ENCODE measurements at regions not wholly inside any gene's neighbourhood (a gene's known extent, or its start where the extent isn't known, plus 50 kb on each side); places are given as distances from the start of the nearest gene placed in this dataset.
"Not testable (repeated sequence)": the region's sequence is repeated elsewhere in the genome, so short reads cannot be mapped to it uniquely, and the experiment has no call there.

GRCh38 chr2:66189553-66189952 lies 245.4 kb upstream of the MEIS1 start:
- Histone ChIP-seq H3K27me3 (ENCODE audit: control insufficient read depth in 2 of 2, insufficient read depth in 2 of 2, low read length in 2 of 2) (no peaks in the 10 kb centered on the region), H3K4me1 (ENCODE audit: control insufficient read depth in 2 of 2, insufficient read depth in 2 of 2, low read length in 2 of 2) (no peaks in the 10 kb centered on the region), H3K9ac (ENCODE audit: low read depth in 1 of 2, low read length in 2 of 2) (no peak overlapping the region), H3K36me3 (ENCODE audit: control insufficient read depth in 2 of 2, insufficient read depth in 2 of 2, low read length in 2 of 2) (no peaks in the 10 kb centered on the region), H3K27ac (ENCODE audit: low read depth in 2 of 2, low read length in 2 of 2) (no peak overlapping the region), H3K4me3 (ENCODE audit: low read length in 2 of 2) (no peak overlapping the region), H3K9me3 (ENCODE audit: control insufficient read depth in 2 of 2, low read length in 2 of 2) (no peaks in the 10 kb centered on the region)

DNA sequence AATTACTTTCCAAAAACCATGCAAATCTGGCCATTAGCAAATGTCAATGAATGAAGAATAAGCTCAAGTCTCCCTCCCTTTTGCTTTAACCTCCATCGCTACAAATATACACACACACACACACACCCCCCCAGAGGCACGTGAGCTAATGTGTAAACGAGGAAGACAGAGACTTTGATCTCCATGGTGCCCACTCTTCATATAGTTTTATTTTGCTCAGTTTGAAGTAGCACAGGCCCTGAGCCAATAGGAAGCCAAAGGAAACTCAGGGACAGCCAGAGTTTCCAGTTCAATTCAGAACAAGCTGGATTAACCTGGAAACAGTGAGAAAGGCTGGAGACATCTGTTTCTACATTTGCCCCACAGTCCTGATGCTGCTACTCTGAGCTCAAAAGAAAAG lies 248.4 kb upstream of the MEIS1 start:
- no peak overlapping the region for H3K27ac ChIP-seq (ENCODE audit: low read depth in 2 of 2, low read length in 2 of 2)
- no peaks in the 10 kb centered on the region for H3K27me3 ChIP-seq (ENCODE audit: control insufficient read depth in 2 of 2, insufficient read depth in 2 of 2, low read length in 2 of 2)
- H3K9ac ChIP-seq (ENCODE audit: low read depth in 1 of 2, low read length in 2 of 2): no peak overlapping the region
- no peaks in the 10 kb centered on the region for H3K36me3 ChIP-seq (ENCODE audit: control insufficient read depth in 2 of 2, insufficient read depth in 2 of 2, low read length in 2 of 2)
- H3K4me1 ChIP-seq (ENCODE audit: control insufficient read depth in 2 of 2, insufficient read depth in 2 of 2, low read length in 2 of 2): no peaks in the 10 kb centered on the region
- H3K4me3 ChIP-seq (ENCODE audit: low read length in 2 of 2): no peak overlapping the region
- H3K9me3 ChIP-seq (ENCODE audit: control insufficient read depth in 2 of 2, low read length in 2 of 2): no peaks in the 10 kb centered on the region

DNA sequence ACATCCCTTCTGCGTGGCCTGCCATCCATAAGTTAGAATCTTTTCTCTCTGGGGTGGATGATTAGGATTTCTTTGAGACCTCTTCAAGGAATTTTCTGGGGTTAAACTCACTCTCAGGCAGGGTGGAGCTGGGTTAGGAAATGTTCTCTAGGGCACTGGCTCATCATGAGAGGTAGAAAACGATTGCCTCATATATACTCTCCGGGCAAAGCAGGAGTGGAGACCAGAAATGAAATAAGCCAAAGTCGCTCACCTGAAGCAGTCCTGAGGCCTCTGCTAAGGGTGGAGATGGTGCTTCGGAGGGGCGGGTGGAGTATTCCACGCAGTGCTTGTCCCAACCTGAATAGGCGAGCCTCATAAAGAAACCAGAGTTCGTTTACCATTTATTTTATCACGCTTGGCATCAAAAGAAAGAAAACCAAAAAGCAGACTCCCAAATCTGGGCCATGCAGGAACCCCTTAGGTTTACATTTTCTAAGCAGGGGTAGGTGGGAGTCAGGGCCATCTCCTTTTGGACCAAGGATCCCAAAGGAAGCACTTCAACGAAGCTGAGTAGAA lies 249.3 kb upstream of the MEIS1 start:
- Histone ChIP-seq H3K36me3 (ENCODE audit: control insufficient read depth in 2 of 2, insufficient read depth in 2 of 2, low read length in 2 of 2) (no peaks in the 10 kb centered on the region), H3K4me1 (ENCODE audit: control insufficient read depth in 2 of 2, insufficient read depth in 2 of 2, low read length in 2 of 2) (no peaks in the 10 kb centered on the region), H3K27ac (ENCODE audit: low read depth in 2 of 2, low read length in 2 of 2) (no peak overlapping the region), H3K27me3 (ENCODE audit: control insufficient read depth in 2 of 2, insufficient read depth in 2 of 2, low read length in 2 of 2) (no peaks in the 10 kb centered on the region), H3K9me3 (ENCODE audit: control insufficient read depth in 2 of 2, low read length in 2 of 2) (no peaks in the 10 kb centered on the region), H3K4me3 (ENCODE audit: low read length in 2 of 2) (no peak overlapping the region), H3K9ac (ENCODE audit: low read depth in 1 of 2, low read length in 2 of 2) (no peak overlapping the region)

DNA sequence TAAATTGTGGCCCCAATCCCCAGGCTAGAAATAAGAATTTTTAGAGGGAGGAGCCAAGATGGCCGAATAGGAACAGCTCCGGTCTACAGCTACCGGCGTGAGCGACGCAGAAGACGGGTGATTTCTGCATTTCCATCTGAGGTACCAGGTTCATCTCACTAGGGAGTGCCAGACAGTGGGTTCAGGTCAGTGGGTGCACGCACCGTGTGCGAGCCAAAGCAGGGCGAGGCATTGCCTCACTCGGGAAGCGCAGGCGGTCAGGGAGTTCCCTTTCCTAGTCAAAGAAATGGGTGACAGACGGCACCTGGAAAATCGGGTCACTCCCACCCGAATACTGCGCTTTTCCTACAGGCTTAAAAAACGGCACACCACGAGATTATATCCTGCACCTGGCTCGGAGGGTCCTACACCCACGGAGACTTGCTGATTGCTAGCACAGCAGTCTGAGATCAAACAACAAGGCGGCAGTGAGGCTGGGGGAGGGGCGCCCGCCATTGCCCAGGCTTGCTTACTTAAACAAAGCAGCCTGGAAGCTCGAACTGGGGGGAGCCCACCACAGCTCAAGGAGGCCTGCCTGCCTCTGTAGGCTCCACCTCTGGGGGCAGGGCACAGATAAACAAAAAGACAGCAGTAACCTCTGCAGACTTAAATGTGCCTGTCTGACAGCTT lies 257.7 kb upstream of the MEIS1 start:
- not testable (repeated sequence) for H3K36me3 ChIP-seq (ENCODE audit: control insufficient read depth in 2 of 2, insufficient read depth in 2 of 2, low read length in 2 of 2); H3K4me3 ChIP-seq (ENCODE audit: low read length in 2 of 2); H3K27ac ChIP-seq (ENCODE audit: low read depth in 2 of 2, low read length in 2 of 2); H3K9me3 ChIP-seq (ENCODE audit: control insufficient read depth in 2 of 2, low read length in 2 of 2); H3K9ac ChIP-seq (ENCODE audit: low read depth in 1 of 2, low read length in 2 of 2); H3K27me3 ChIP-seq (ENCODE audit: control insufficient read depth in 2 of 2, insufficient read depth in 2 of 2, low read length in 2 of 2); H3K4me1 ChIP-seq (ENCODE audit: control insufficient read depth in 2 of 2, insufficient read depth in 2 of 2, low read length in 2 of 2)

- no peak overlapping the region for H3K27ac ChIP-seq (ENCODE audit: low read depth in 2 of 2, low read length in 2 of 2)
- H3K4me1 ChIP-seq (ENCODE audit: control insufficient read depth in 2 of 2, insufficient read depth in 2 of 2, low read length in 2 of 2): no peaks in the 10 kb centered on the region
- H3K9me3 ChIP-seq (ENCODE audit: control insufficient read depth in 2 of 2, low read length in 2 of 2): no peaks in the 10 kb centered on the region
- H3K4me3 ChIP-seq (ENCODE audit: low read length in 2 of 2): no peak overlapping the region
- no peaks in the 10 kb centered on the region for H3K27me3 ChIP-seq (ENCODE audit: control insufficient read depth in 2 of 2, insufficient read depth in 2 of 2, low read length in 2 of 2)
- H3K36me3 ChIP-seq (ENCODE audit: control insufficient read depth in 2 of 2, insufficient read depth in 2 of 2, low read length in 2 of 2): no peaks in the 10 kb centered on the region
- H3K9ac ChIP-seq (ENCODE audit: low read depth in 1 of 2, low read length in 2 of 2): no peak overlapping the region
Observed at GRCh38 chr2:66174491-66174890, 260.4 kb upstream of the MEIS1 start.

- H3K36me3 ChIP-seq (ENCODE audit: control insufficient read depth in 2 of 2, insufficient read depth in 2 of 2, low read length in 2 of 2): no peaks in the 10 kb centered on the region
Observed at GRCh38 chr2:66173645-66174044, 261.3 kb upstream of the MEIS1 start.

GRCh38 chr2:66171530-66171929 lies 263.4 kb upstream of the MEIS1 start:
- Histone ChIP-seq H3K4me1 (ENCODE audit: control insufficient read depth in 2 of 2, insufficient read depth in 2 of 2, low read length in 2 of 2) (no peaks in the 10 kb centered on the region), H3K9me3 (ENCODE audit: control insufficient read depth in 2 of 2, low read length in 2 of 2) (no peaks in the 10 kb centered on the region), H3K36me3 (ENCODE audit: control insufficient read depth in 2 of 2, insufficient read depth in 2 of 2, low read length in 2 of 2) (no peaks in the 10 kb centered on the region), H3K9ac (ENCODE audit: low read depth in 1 of 2, low read length in 2 of 2) (no peak overlapping the region), H3K4me3 (ENCODE audit: low read length in 2 of 2) (no peak overlapping the region), H3K27me3 (ENCODE audit: control insufficient read depth in 2 of 2, insufficient read depth in 2 of 2, low read length in 2 of 2) (no peaks in the 10 kb centered on the region), H3K27ac (ENCODE audit: low read depth in 2 of 2, low read length in 2 of 2) (no peak overlapping the region)

More at GRCh38 chr2:66173645-66174044, 261.3 kb upstream of the MEIS1 start:
- no peaks in the 10 kb centered on the region for H3K27me3 ChIP-seq (ENCODE audit: control insufficient read depth in 2 of 2, insufficient read depth in 2 of 2, low read length in 2 of 2)
- no peak overlapping the region for H3K4me3 ChIP-seq (ENCODE audit: low read length in 2 of 2)
- no peaks in the 10 kb centered on the region for H3K9me3 ChIP-seq (ENCODE audit: control insufficient read depth in 2 of 2, low read length in 2 of 2)
- H3K4me1 ChIP-seq (ENCODE audit: control insufficient read depth in 2 of 2, insufficient read depth in 2 of 2, low read length in 2 of 2): no peaks in the 10 kb centered on the region
- H3K9ac ChIP-seq (ENCODE audit: low read depth in 1 of 2, low read length in 2 of 2): no peak overlapping the region
- no peak overlapping the region for H3K27ac ChIP-seq (ENCODE audit: low read depth in 2 of 2, low read length in 2 of 2)

DNA sequence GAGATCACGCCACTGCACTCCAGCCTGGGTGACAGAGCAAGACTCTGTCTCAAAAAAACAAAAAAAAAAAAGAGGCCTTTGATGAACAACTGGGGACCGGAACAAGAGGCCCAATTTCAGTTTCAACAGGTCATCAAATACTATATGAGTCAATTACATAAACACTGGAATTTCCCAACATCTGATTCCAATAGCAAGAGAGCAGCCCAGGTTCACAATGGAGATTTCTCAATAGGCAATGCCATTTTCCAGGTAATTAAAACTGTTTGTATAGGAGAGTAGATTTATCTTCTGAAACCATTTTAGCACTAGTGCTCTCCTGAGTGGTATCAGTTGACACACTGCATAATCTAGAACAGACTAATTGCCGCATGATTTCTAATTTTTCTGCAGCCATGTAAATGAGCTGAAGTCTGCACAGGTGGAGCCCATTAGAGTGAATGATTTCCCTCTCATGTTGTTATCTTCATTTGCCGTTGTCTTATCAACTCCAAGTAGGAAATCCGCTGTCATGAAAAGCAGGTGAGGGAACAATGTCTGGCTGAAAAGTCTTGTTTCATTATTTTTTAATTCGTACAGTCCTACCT lies 264.1 kb upstream of the MEIS1 start:
- no peak overlapping the region for H3K9ac ChIP-seq (ENCODE audit: low read depth in 1 of 2, low read length in 2 of 2)
- no peaks in the 10 kb centered on the region for H3K36me3 ChIP-seq (ENCODE audit: control insufficient read depth in 2 of 2, insufficient read depth in 2 of 2, low read length in 2 of 2)
- no peaks in the 10 kb centered on the region for H3K9me3 ChIP-seq (ENCODE audit: control insufficient read depth in 2 of 2, low read length in 2 of 2)
- no peak overlapping the region for H3K27ac ChIP-seq (ENCODE audit: low read depth in 2 of 2, low read length in 2 of 2)
- no peaks in the 10 kb centered on the region for H3K4me1 ChIP-seq (ENCODE audit: control insufficient read depth in 2 of 2, insufficient read depth in 2 of 2, low read length in 2 of 2)
- H3K27me3 ChIP-seq (ENCODE audit: control insufficient read depth in 2 of 2, insufficient read depth in 2 of 2, low read length in 2 of 2): no peaks in the 10 kb centered on the region
- H3K4me3 ChIP-seq (ENCODE audit: low read length in 2 of 2): no peak overlapping the region

- no peaks in the 10 kb centered on the region for H3K4me1 ChIP-seq (ENCODE audit: control insufficient read depth in 2 of 2, insufficient read depth in 2 of 2, low read length in 2 of 2)
- H3K9ac ChIP-seq (ENCODE audit: low read depth in 1 of 2, low read length in 2 of 2): no peak overlapping the region
Observed at GRCh38 chr2:66169076-66169475, 265.8 kb upstream of the MEIS1 start.

GRCh38 chr2:66164470-66164869 lies 270.5 kb upstream of the MEIS1 start:
- Histone ChIP-seq H3K9me3 (ENCODE audit: control insufficient read depth in 2 of 2, low read length in 2 of 2) (no peaks in the 10 kb centered on the region), H3K4me1 (ENCODE audit: control insufficient read depth in 2 of 2, insufficient read depth in 2 of 2, low read length in 2 of 2) (no peaks in the 10 kb centered on the region), H3K36me3 (ENCODE audit: control insufficient read depth in 2 of 2, insufficient read depth in 2 of 2, low read length in 2 of 2) (no peaks in the 10 kb centered on the region), H3K4me3 (ENCODE audit: low read length in 2 of 2) (no peak overlapping the region), H3K27me3 (ENCODE audit: control insufficient read depth in 2 of 2, insufficient read depth in 2 of 2, low read length in 2 of 2) (no peaks in the 10 kb centered on the region), H3K9ac (ENCODE audit: low read depth in 1 of 2, low read length in 2 of 2) (no peak overlapping the region), H3K27ac (ENCODE audit: low read depth in 2 of 2, low read length in 2 of 2) (no peak overlapping the region)

More at GRCh38 chr2:66169076-66169475, 265.8 kb upstream of the MEIS1 start:
- H3K4me3 ChIP-seq (ENCODE audit: low read length in 2 of 2): no peak overlapping the region
- H3K9me3 ChIP-seq (ENCODE audit: control insufficient read depth in 2 of 2, low read length in 2 of 2): no peaks in the 10 kb centered on the region
- no peaks in the 10 kb centered on the region for H3K36me3 ChIP-seq (ENCODE audit: control insufficient read depth in 2 of 2, insufficient read depth in 2 of 2, low read length in 2 of 2)
- no peak overlapping the region for H3K27ac ChIP-seq (ENCODE audit: low read depth in 2 of 2, low read length in 2 of 2)
- H3K27me3 ChIP-seq (ENCODE audit: control insufficient read depth in 2 of 2, insufficient read depth in 2 of 2, low read length in 2 of 2): no peaks in the 10 kb centered on the region

Measured in mucosa of rectum (tissue), 2 donors.